OCI-LY3 (cell line): ENCODE measurements at regions not wholly inside any gene's neighbourhood (a gene's known extent, or its start where the extent isn't known, plus 50 kb on each side); places are given as distances from the start of the nearest gene placed in this dataset.

ENCODE experiments used
- H2AFZ ChIP-seq: fragments of 200-600, 300-600 bp; shearing (Covaris generic); 2 replicates; pipeline ENCODE4 v1.6.0; 2014; ENCODE audit warnings: antibody characterized with exemption, low read depth, low read length
- H3K27ac ChIP-seq: fragments of 200-600, 300-600 bp; sonication (generic); 2 replicates; pipeline ENCODE4 v1.5.1; 2014; ENCODE audit warnings: mild to moderate bottlenecking, low read length, moderate library complexity, mixed read lengths
- H3K27me3 ChIP-seq: fragments of 200-600, 300-600 bp; sonication (generic); 2 replicates; pipeline ENCODE4 v1.6.1; 2014; ENCODE audit warnings: low read depth, low read length, mixed read lengths
- H3K36me3 ChIP-seq: fragments of 200-600, 300-600 bp; sonication (generic); replicated peaks from 2 replicates; pipeline ENCODE3; 2014; ENCODE audit warnings: low read depth, low read length, mixed read lengths
- H3K4me1 ChIP-seq: fragments of 300-600, 200-600 bp; sonication (generic); 2 replicates; pipeline ENCODE4 v1.6.1; 2014; ENCODE audit warnings: low read length, mixed read lengths
- H3K4me2 ChIP-seq: fragments of 200-600, 300-600 bp; sonication (generic); 2 replicates; pipeline ENCODE4 v1.6.1; 2014; ENCODE audit warnings: low read length, mixed read lengths
- H3K4me3 ChIP-seq: fragments of 300-600, 200-600 bp; sonication (generic); 2 replicates; pipeline ENCODE4 v1.5.1; 2014; ENCODE audit warnings: antibody characterized with exemption, mild to moderate bottlenecking, low read length, moderate library complexity
- H3K79me2 ChIP-seq: fragments of 300-600, 200-600 bp; shearing (Covaris generic); 2 replicates; pipeline ENCODE4 v1.6.1; 2014; ENCODE audit warnings: mild to moderate bottlenecking, low read length, mixed read lengths
- H3K9ac ChIP-seq: fragments of 300-600, 200-600 bp; shearing (Covaris generic); 2 replicates; pipeline ENCODE4 v1.6.0; 2014; ENCODE audit warnings: mild to moderate bottlenecking, low read length, moderate library complexity
- H3K9me3 ChIP-seq: fragments of 200-600, 300-600 bp; shearing (Covaris generic); 2 replicates; pipeline ENCODE4 v1.6.1; 2014; ENCODE audit warnings: low read length, mixed read lengths; ENCODE audit not compliant: insufficient read depth
- H4K20me1 ChIP-seq: fragments of 200-600, 300-600 bp; sonication (generic); 2 replicates; pipeline ENCODE4 v1.6.1; 2016; ENCODE audit warnings: low read length, mixed read lengths; ENCODE audit not compliant: insufficient read depth
- CTCF ChIP-seq: fragments of 200-600, 300-600 bp; sonication (generic); IDR thresholded peaks from 2 replicates; pipeline ENCODE4 v1.5.1; 2014; ENCODE audit warnings: antibody characterized with exemption, low read length, low read depth
- EZH2phosphoT487 ChIP-seq: fragments of 200-600 bp; shearing (Covaris generic); IDR thresholded peaks from 2 replicates; pipeline ENCODE4 v1.6.1; 2018; ENCODE audit warnings: antibody characterized with exemption, mixed run types, low read depth

- Histone ChIP-seq H3K9ac (peak overlapping the region; percentile 85), H3K9me3 (peaks cover 13% of the 10 kb centered on the region), H3K27ac (peak overlapping the region; percentile 90), H3K27me3 (no peaks in the 10 kb centered on the region), H2AFZ (no peak overlapping the region), H3K4me2 (peak overlapping the region; percentile 79), H3K79me2 (peaks cover 41% of the 10 kb centered on the region), H3K4me1 (peaks cover 21% of the 10 kb centered on the region), H4K20me1 (no peaks in the 10 kb centered on the region), H3K36me3 (peaks cover 47% of the 10 kb centered on the region), H3K4me3 (peak overlapping the region; percentile 79)
- TF ChIP-seq CTCF (no peak), EZH2phosphoT487 (no peak)
Measured at GRCh38 chr3:168251371-168251770, 155.6 kb upstream of the GOLIM4 start.

- Histone ChIP-seq H2AFZ (peak overlapping the region; percentile 98; the same call in 1 of the 2 replicates), H3K27ac (peak overlapping the region; percentile 90), H3K4me1 (peaks cover 21% of the 10 kb centered on the region), H3K4me3 (peak overlapping the region; percentile 79), H3K9me3 (peaks cover 11% of the 10 kb centered on the region), H3K4me2 (peak overlapping the region; percentile 79), H3K36me3 (peaks cover 39% of the 10 kb centered on the region), H4K20me1 (no peaks in the 10 kb centered on the region), H3K79me2 (peaks cover 36% of the 10 kb centered on the region), H3K9ac (peak overlapping the region; percentile 85), H3K27me3 (0 out of 2 replicates have a peak, but pooled peaks cover 4% of the 10 kb centered on the region)
- TF ChIP-seq EZH2phosphoT487 (no peak), CTCF (no peak)
Measured at GRCh38 chr3:168250415-168250861, 154.7 kb upstream of the GOLIM4 start.

- Histone ChIP-seq H3K27me3 (0 out of 2 replicates have a peak, but pooled peaks cover 5% of the 10 kb centered on the region), H3K9ac (peak overlapping the region; percentile 85), H3K27ac (peak overlapping the region; percentile 90), H3K4me3 (peak overlapping the region; percentile 79), H3K36me3 (peaks cover 32% of the 10 kb centered on the region), H2AFZ (peak overlapping the region; percentile 98; the same call in 1 of the 2 replicates), H3K9me3 (peaks cover 4% of the 10 kb centered on the region), H3K4me1 (peaks cover 21% of the 10 kb centered on the region), H4K20me1 (no peaks in the 10 kb centered on the region), H3K4me2 (peak overlapping the region; percentile 79), H3K79me2 (peaks cover 29% of the 10 kb centered on the region)
- peak; percentile 45 for TF ChIP-seq CTCF
- TF ChIP-seq EZH2phosphoT487 = no peak
Measured at GRCh38 chr3:168249550-168250414, 154.1 kb upstream of the GOLIM4 start.

GRCh38 chr3:168249205-168249549 is 153.5 kb upstream of the GOLIM4 start:
- peak overlapping the region; percentile 90 for H3K27ac ChIP-seq

More at GRCh38 chr3:168249205-168249549, 153.5 kb upstream of the GOLIM4 start:
- 0 out of 2 replicates have a peak, but pooled peaks cover 5% of the 10 kb centered on the region for H3K27me3 ChIP-seq
- peak overlapping the region; percentile 79 for H3K4me3 ChIP-seq
- peak overlapping the region; percentile 85 for H3K9ac ChIP-seq
- peak overlapping the region; percentile 98 for H2AFZ ChIP-seq
- TF ChIP-seq CTCF (no peak), EZH2phosphoT487 (no peak)
- no peaks in the 10 kb centered on the region for H3K9me3 ChIP-seq
- peaks cover 26% of the 10 kb centered on the region for H3K79me2 ChIP-seq
- H3K4me2 ChIP-seq = peak overlapping the region; percentile 79
- H3K36me3 ChIP-seq = peaks cover 26% of the 10 kb centered on the region
- no peaks in the 10 kb centered on the region for H4K20me1 ChIP-seq
- peaks cover 21% of the 10 kb centered on the region for H3K4me1 ChIP-seq
